BJ (cell line): ENCODE measurements at regions not wholly inside any gene's neighbourhood (a gene's known extent, or its start where the extent isn't known, plus 50 kb on each side); places are given as distances from the start of the nearest gene placed in this dataset.

ENCODE experiments used
- CTCF ChIA-PET: fragments of 350-600 bp; formaldehyde crosslinking; extraction: SDS; loops from one replicate; lab custom pipeline; 2021; ENCODE audit warnings: antibody characterized with exemption, inconsistent platforms; lab: Yijun Ruan, JAX
- POLR2A ChIA-PET: fragments of 300-600 bp; sonication (Branson Sonifier 250); formaldehyde crosslinking; extraction: SDS; loops from one replicate; lab custom pipeline; 2021; ENCODE audit warnings: antibody characterized with exemption; lab: Charles Lee
- DNase-seq: peaks from one replicate; pipeline ENCODE4 v3.0.0-alpha.2; 2011; ENCODE audit warnings: low read depth
- H3K27me3 ChIP-seq: 2 replicates; pipeline ENCODE4 v1.6.0; 2011; ENCODE audit warnings: low read length; ENCODE audit not compliant: control insufficient read depth, insufficient read depth
- H3K36me3 ChIP-seq: 2 replicates; pipeline ENCODE4 v1.5.1; 2011; ENCODE audit warnings: low read length; ENCODE audit not compliant: control insufficient read depth, insufficient read depth
- H3K4me3 ChIP-seq: 2 replicates; pipeline ENCODE4 v1.5.1; 2011; ENCODE audit warnings: low read depth, mild to moderate bottlenecking, control low read depth, low read length
- CTCF ChIP-seq: IDR thresholded peaks from 2 replicates; pipeline ENCODE4 v1.5.1; 2011; ENCODE audit warnings: low read depth, mild to moderate bottlenecking, control low read depth, inconsistent platforms, low read length, moderate library complexity; ENCODE audit not compliant: insufficient read depth

GRCh38 chr1:105684714-105685113 is 1371.8 kb upstream of the PRMT6 start:
- no peak for DNase-seq
- POLR2A ChIA-PET, result no interaction called here
- no peak overlapping the region for H3K4me3 ChIP-seq
- no peaks in the 10 kb centered on the region for H3K27me3 ChIP-seq
- TF ChIP-seq CTCF, result no peak
- no peaks in the 10 kb centered on the region for H3K36me3 ChIP-seq
- CTCF ChIA-PET, result no interaction called here

- Histone ChIP-seq H3K4me3 (no peak overlapping the region), H3K36me3 (no peaks in the 10 kb centered on the region), H3K27me3 (no peaks in the 10 kb centered on the region)
- ChIA-PET CTCF (no interaction called here), POLR2A (no interaction called here)
- no peak for DNase-seq
- no peak for TF ChIP-seq CTCF
Measured at GRCh38 chr1:105686026-105686425, 1370.4 kb upstream of the PRMT6 start.

- POLR2A ChIA-PET, result no interaction called here
- Histone ChIP-seq H3K36me3 (no peaks in the 10 kb centered on the region), H3K4me3 (no peak overlapping the region)
Measured at GRCh38 chr1:105686874-105687690, 1369.4 kb upstream of the PRMT6 start.

GRCh38 chr1:105700723-105701122 is 1355.8 kb upstream of the PRMT6 start:
- Histone ChIP-seq H3K27me3 (no peaks in the 10 kb centered on the region), H3K4me3 (no peak overlapping the region), H3K36me3 (no peaks in the 10 kb centered on the region)
- ChIA-PET CTCF (no interaction called here), POLR2A (interaction anchor here (0.6 kb wide), 1 partner anchor 101 kb away, joined by 4 read pairs; no protein-coding TSS in a partner anchor)
- no peak for TF ChIP-seq CTCF
- no peak for DNase-seq

More at GRCh38 chr1:105686874-105687690, 1369.4 kb upstream of the PRMT6 start:
- CTCF ChIA-PET, result no interaction called here
- no peak for TF ChIP-seq CTCF
- no peak for DNase-seq
- H3K27me3 ChIP-seq, result no peaks in the 10 kb centered on the region

GRCh38 chr1:105724286-105724685 is 1332.2 kb upstream of the PRMT6 start:
- no peak overlapping the region for H3K4me3 ChIP-seq
- no peak for TF ChIP-seq CTCF
- H3K27me3 ChIP-seq, result no peaks in the 10 kb centered on the region
- no peak for DNase-seq
- POLR2A ChIA-PET, result no interaction called here
- CTCF ChIA-PET, result no interaction called here
- no peaks in the 10 kb centered on the region for H3K36me3 ChIP-seq
